HG03159 (cell line): ENCODE measurements at regions not wholly inside any gene's neighbourhood (a gene's known extent, or its start where the extent isn't known, plus 50 kb on each side); places are given as distances from the start of the nearest gene placed in this dataset.
"Not testable (repeated sequence)": the region's sequence is repeated elsewhere in the genome, so short reads cannot be mapped to it uniquely, and the experiment has no call there.

Experiments used
- ATAC-seq: cut with Tn5 transposase; IDR thresholded peaks from one replicate; pipeline ENCODE4 v1.9.1; 2021; ENCODE audit warnings: mild to moderate bottlenecking, moderate library complexity; ENCODE audit not compliant: unreplicated experiment

GRCh38 chr10:101280511-101280910 lies 51.2 kb upstream of the LBX1 start:
- ATAC-seq, result no peak

- not testable (repeated sequence) for ATAC-seq
Observed at GRCh38 chr10:101280921-101281320, 51.7 kb upstream of the LBX1 start.

GRCh38 chr10:101282947-101283346 lies 53.7 kb upstream of the LBX1 start:
- no peak for ATAC-seq

- no peak for ATAC-seq
Observed at GRCh38 chr10:101283762-101284100, 54.5 kb upstream of the LBX1 start.

- no peak for ATAC-seq
Observed at GRCh38 chr10:101284101-101284743, 55.0 kb upstream of the LBX1 start.

- no peak for ATAC-seq
Observed at GRCh38 chr10:101284744-101285463, 55.6 kb upstream of the LBX1 start.

GRCh38 chr10:101285519-101286070 lies 56.3 kb upstream of the LBX1 start:
- ATAC-seq, result no peak

- no peak for ATAC-seq
Observed at GRCh38 chr10:101286248-101287046, 57.2 kb upstream of the LBX1 start.

GRCh38 chr10:101287183-101287996 lies 58.1 kb upstream of the LBX1 start:
- ATAC-seq, result no peak

GRCh38 chr10:101287997-101288635 lies 58.9 kb upstream of the LBX1 start:
- ATAC-seq, result no peak

GRCh38 chr10:101289541-101289940 lies 60.3 kb upstream of the LBX1 start:
- ATAC-seq, result no peak

- no peak for ATAC-seq
Observed at GRCh38 chr10:101290431-101290830, 61.2 kb upstream of the LBX1 start.

- no peak for ATAC-seq
Observed at GRCh38 chr10:101290881-101291280, 61.6 kb upstream of the LBX1 start.

GRCh38 chr10:101291331-101292193 lies 62.3 kb upstream of the LBX1 start:
- no peak for ATAC-seq

GRCh38 chr10:101292194-101293006 lies 61.6 kb upstream of the BTRC start:
- ATAC-seq, result no peak

GRCh38 chr10:101293007-101293723 lies 60.8 kb upstream of the BTRC start:
- no peak for ATAC-seq

GRCh38 chr10:101294109-101294508 lies 59.9 kb upstream of the BTRC start:
- ATAC-seq, result no peak

GRCh38 chr10:101295261-101295660 lies 58.7 kb upstream of the BTRC start:
- ATAC-seq, result no peak
